Neural cell (in vitro differentiated cells): ENCODE measurements at regions not wholly inside any gene's neighbourhood (a gene's known extent, or its start where the extent isn't known, plus 50 kb on each side); places are given as distances from the start of the nearest gene placed in this dataset.

Source experiments
- CTCF ChIP-seq: fragments of 450-650 bp; IDR thresholded peaks from 2 replicates; pipeline ENCODE4 v1.5.1; 2014; ENCODE audit warnings: antibody characterized with exemption, mild to moderate bottlenecking, moderate library complexity; ENCODE audit not compliant: poor library complexity, severe bottlenecking
- EP300 ChIP-seq: fragments of 450-650 bp; conservative IDR thresholded peaks from 2 replicates; pipeline ENCODE4 v1.6.1; 2014; ENCODE audit warnings: antibody characterized with exemption, mild to moderate bottlenecking, moderate library complexity; ENCODE audit not compliant: poor library complexity, severe bottlenecking
- EZH2 ChIP-seq: fragments of 200-600, 300-800 bp; shearing (Covaris generic), sonication (generic); IDR thresholded peaks from 2 replicates; pipeline ENCODE4 v1.6.1; 2014; ENCODE audit warnings: antibody characterized with exemption, low read length, borderline replicate concordance, mild to moderate bottlenecking; ENCODE audit not compliant: insufficient read depth, poor library complexity, severe bottlenecking
- POLR2AphosphoS5 ChIP-seq: IDR thresholded peaks from 2 replicates; pipeline ENCODE4 v1.6.1; 2012
- RAD21 ChIP-seq: fragments of 450-650 bp; conservative IDR thresholded peaks from 2 replicates; pipeline ENCODE4 v1.6.1; 2014; ENCODE audit warnings: antibody characterized with exemption, mild to moderate bottlenecking, moderate library complexity
- REST ChIP-seq: IDR thresholded peaks from 2 replicates; pipeline ENCODE4 v1.6.1; 2012; ENCODE audit warnings: borderline replicate concordance
- SMC3 ChIP-seq: fragments of 450-650 bp; conservative IDR thresholded peaks from 2 replicates; pipeline ENCODE4 v1.6.1; 2014; ENCODE audit warnings: antibody characterized with exemption, mild to moderate bottlenecking, moderate library complexity; ENCODE audit not compliant: poor library complexity
- TAF1 ChIP-seq: IDR thresholded peaks from 2 replicates; pipeline ENCODE4 v1.6.1; 2012; ENCODE audit warnings: low read depth

- TF ChIP-seq CTCF (no peak), RAD21 (no peak), POLR2AphosphoS5 (no peak), REST (no peak), EP300 (no peak), SMC3 (no peak), EZH2 (no peak), TAF1 (no peak)
These were observed 1951.8 kb upstream of the ADGRL3 start for GRCh38 chr4:59248313-59248712.
